Esophagus muscularis mucosa (tissue), 3 donors: ENCODE measurements at regions not wholly inside any gene's neighbourhood (a gene's known extent, or its start where the extent isn't known, plus 50 kb on each side); places are given as distances from the start of the nearest gene placed in this dataset.

ENCODE experiments used
- CTCF ChIP-seq, 3 experiments: fragments of 200-600 bp in 2 of 3; fragments of 450-650 bp in 1 of 3; sonication (generic) in 2 of 3; IDR thresholded peaks; one replicate each; pipeline ENCODE4 v1.5.1; 2017 to 2019; ENCODE audit warnings: antibody characterized with exemption in 3 of 3, mild to moderate bottlenecking in 2 of 3, moderate library complexity in 1 of 3
- POLR2A ChIP-seq: fragments of 450-650 bp; IDR thresholded peaks from one replicate; pipeline ENCODE4 v1.6.1; 2017; ENCODE audit warnings: antibody characterized with exemption, moderate library complexity, mild to moderate bottlenecking, low read depth
- POLR2AphosphoS5 ChIP-seq, 2 donors: sonication (generic); formaldehyde crosslinking; IDR thresholded peaks; one replicate each; pipeline ENCODE4 v1.6.1; 2017; ENCODE audit warnings: antibody characterized with exemption in 2 of 2

GRCh38 chr11:29781268-29781667, 235.6 kb downstream of the KCNA4 start:
- no peak for TF ChIP-seq POLR2A
- no peak for TF ChIP-seq POLR2AphosphoS5 (IDR thresholded peaks at IDR 0.05)
- TF ChIP-seq CTCF (IDR thresholded peaks at IDR 0.05), result no peak
